KOPT-K1 (cell line): ENCODE measurements at regions not wholly inside any gene's neighbourhood (a gene's known extent, or its start where the extent isn't known, plus 50 kb on each side); places are given as distances from the start of the nearest gene placed in this dataset.

Experiments used
- H3K27ac ChIP-seq: fragments of 200-600 bp; sonication (generic); 2 replicates; pipeline ENCODE4 v1.5.1; 2016; ENCODE audit warnings: antibody characterized with exemption, mild to moderate bottlenecking, low read depth, low read length; ENCODE audit not compliant: poor library complexity, severe bottlenecking
- H3K36me3 ChIP-seq: fragments of 200-600 bp; sonication (generic); 2 replicates; pipeline ENCODE4 v1.5.1; 2017; ENCODE audit warnings: antibody characterized with exemption, mild to moderate bottlenecking, low read length, moderate library complexity; ENCODE audit not compliant: insufficient read depth
- H3K9me3 ChIP-seq: fragments of 200-600 bp; sonication (generic); 2 replicates; pipeline ENCODE4 v1.5.1; 2017; ENCODE audit warnings: antibody characterized with exemption, low read length, mild to moderate bottlenecking; ENCODE audit not compliant: insufficient read depth, poor library complexity, severe bottlenecking

DNA sequence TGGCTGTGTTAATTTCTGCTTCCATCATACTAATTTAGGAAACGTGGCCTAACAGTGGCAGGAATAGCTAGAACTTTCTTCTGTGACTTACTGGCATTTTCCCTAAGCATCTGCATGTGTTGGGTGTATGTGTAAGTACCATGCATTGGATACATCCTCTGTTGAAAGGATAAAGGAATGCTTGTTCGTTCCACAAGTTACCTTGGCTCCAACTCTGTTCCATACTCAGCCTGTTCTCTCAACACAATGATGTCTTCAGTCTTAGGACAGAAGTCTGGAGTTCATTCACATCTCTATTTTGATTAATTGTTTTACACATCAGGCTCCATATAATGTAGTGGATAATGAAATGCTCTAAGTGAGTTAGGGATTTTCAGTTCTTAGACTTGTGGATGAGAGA lies 190.1 kb upstream of the DMRT1 start:
- no peak overlapping the region for H3K27ac ChIP-seq
- H3K36me3 ChIP-seq: no peaks in the 10 kb centered on the region
- H3K9me3 ChIP-seq: no peaks in the 10 kb centered on the region

- H3K27ac ChIP-seq: peak overlapping the region; percentile 37
- no peaks in the 10 kb centered on the region for H3K36me3 ChIP-seq
- no peaks in the 10 kb centered on the region for H3K9me3 ChIP-seq
These were observed 188.6 kb upstream of the DMRT1 start for GRCh38 chr9:652914-653313.

- peak overlapping the region; percentile 37 for H3K27ac ChIP-seq
- H3K9me3 ChIP-seq: no peaks in the 10 kb centered on the region
- H3K36me3 ChIP-seq: no peaks in the 10 kb centered on the region
These were observed 188.1 kb upstream of the DMRT1 start for GRCh38 chr9:653421-653820.

DNA sequence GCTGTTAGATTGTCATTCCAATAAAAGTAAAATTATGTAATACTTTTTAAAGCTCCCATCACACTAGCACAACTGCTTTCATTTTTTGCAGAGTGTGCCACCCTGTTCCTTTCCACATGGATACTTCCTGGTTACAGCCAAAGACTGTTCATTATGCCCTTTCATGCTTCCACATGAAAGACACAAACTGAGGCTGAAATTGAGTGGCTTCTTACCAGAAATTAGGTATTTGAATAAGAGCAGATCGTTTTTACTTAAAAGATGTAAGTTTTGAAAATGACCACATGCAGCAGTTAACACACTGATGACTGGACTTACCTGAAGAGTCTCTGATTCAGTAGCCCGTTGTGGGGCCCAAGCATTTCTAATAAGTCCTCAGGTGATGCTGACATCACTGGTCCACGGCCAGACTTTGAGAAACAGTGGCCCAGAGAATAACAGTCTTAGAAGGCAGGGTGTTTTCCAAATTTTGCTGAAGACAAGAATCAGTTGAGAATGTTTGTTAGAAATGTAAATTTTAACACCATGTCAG lies 187.6 kb upstream of the DMRT1 start:
- peak overlapping the region; percentile 37 for H3K27ac ChIP-seq
- H3K9me3 ChIP-seq: no peaks in the 10 kb centered on the region
- H3K36me3 ChIP-seq: no peaks in the 10 kb centered on the region

DNA sequence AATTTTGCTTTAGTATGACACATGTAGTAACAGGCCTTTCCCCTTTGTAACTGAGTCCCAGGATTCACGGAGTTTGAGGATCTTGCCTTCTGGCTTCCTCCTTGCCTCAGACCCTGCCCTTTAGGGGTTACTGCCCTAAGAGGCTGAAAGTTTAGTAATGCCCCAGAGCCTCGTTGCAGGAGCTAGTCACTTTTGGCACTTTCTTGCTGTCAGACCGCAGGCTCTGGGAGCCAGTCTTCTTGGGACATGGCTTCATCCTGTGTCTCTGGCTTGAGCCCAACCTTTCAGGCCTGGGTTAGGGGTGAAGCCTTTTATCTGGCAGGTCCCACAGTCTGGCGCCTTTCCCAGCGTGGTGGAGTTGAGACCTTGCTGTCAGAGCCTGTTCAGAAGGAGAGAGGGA lies 185.6 kb upstream of the DMRT1 start:
- Histone ChIP-seq H3K36me3 (no peaks in the 10 kb centered on the region), H3K27ac (no peak overlapping the region), H3K9me3 (peaks cover 3% of the 10 kb centered on the region)

DNA sequence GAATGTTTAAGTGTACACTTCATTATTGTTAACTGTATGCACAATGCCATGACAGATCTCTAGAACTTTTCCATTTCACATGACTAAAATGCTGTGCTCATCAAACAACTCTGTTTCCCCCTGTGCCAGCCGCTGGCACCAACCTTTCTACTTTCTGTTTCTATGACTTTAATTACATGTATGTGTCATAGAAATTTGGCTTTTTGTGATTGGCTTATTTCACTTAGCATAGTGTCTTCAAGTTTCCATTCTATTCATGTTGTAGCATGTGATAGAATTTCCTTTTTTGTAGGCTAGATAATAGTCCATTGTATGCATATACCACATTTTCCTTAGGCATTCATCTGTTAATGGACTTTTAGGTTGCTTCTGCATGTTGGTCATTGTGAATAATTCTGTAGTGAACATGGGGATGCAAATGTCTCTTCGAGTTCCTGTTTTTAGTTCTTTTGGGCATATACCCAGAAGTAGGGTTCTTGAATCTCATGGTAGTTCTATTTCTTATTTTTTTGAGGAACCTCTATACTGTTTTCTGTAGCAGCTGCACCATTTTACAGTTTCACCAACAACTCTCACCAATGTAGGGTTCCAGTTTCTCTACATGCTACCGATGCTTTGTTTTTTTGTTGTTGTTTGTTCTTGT lies 184.4 kb upstream of the DMRT1 start:
- H3K27ac ChIP-seq: no peak overlapping the region
- peaks cover 11% of the 10 kb centered on the region for H3K9me3 ChIP-seq
- H3K36me3 ChIP-seq: no peaks in the 10 kb centered on the region

- H3K9me3 ChIP-seq: peaks cover 16% of the 10 kb centered on the region
- no peak overlapping the region for H3K27ac ChIP-seq
- no peaks in the 10 kb centered on the region for H3K36me3 ChIP-seq
These were observed 182.2 kb upstream of the DMRT1 start for GRCh38 chr9:659286-659685.

DNA sequence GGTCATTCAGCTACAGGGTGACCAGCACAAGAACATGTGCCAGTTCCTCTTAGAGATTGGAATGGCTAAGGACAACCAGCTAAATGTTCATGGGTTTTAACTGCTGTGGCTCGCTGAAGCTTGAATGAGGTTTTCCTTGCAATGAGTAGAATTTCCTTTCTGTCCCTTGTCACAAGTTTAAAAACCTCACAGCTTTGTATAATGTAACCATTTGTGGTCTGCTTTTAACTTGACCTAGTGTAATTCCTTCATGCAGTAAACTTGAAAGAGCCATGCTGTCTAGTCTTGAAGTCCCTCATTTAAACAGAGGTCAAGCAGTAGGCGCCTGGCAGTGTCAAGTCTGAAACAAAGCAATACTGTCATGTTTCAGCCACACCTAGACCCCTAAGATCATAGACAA lies 181.3 kb upstream of the DMRT1 start:
- H3K9me3 ChIP-seq: peaks cover 16% of the 10 kb centered on the region
- no peak overlapping the region for H3K27ac ChIP-seq
- no peaks in the 10 kb centered on the region for H3K36me3 ChIP-seq

GRCh38 chr9:663541-663940 lies 178.0 kb upstream of the DMRT1 start:
- H3K27ac ChIP-seq: no peak overlapping the region
- H3K9me3 ChIP-seq: peaks cover 23% of the 10 kb centered on the region
- no peaks in the 10 kb centered on the region for H3K36me3 ChIP-seq

- Histone ChIP-seq H3K36me3 (no peaks in the 10 kb centered on the region), H3K9me3 (peaks cover 40% of the 10 kb centered on the region), H3K27ac (no peak overlapping the region)
These were observed 176.2 kb upstream of the DMRT1 start for GRCh38 chr9:665296-665695.

DNA sequence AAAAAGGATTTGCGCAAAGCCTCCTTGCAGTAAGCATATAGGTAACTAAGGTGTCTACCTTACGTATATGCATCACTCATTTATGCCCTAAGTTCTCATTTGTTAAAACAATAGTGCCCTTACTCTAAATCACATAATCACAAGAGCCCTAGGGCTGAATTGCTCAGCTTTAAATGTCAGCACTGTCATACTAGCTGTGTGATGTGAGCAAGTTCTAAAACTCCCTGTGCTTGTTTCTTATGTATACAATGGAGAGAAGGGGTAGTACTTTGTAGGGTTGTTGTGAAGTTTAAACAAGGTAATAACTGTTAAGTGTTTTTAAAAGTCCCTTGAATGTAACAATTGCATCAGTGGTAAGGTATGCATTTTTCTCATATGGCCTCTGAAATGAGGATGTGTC lies 169.5 kb upstream of the DMRT1 start:
- H3K36me3 ChIP-seq: no peaks in the 10 kb centered on the region
- no peak overlapping the region for H3K27ac ChIP-seq
- peaks cover 28% of the 10 kb centered on the region for H3K9me3 ChIP-seq

DNA sequence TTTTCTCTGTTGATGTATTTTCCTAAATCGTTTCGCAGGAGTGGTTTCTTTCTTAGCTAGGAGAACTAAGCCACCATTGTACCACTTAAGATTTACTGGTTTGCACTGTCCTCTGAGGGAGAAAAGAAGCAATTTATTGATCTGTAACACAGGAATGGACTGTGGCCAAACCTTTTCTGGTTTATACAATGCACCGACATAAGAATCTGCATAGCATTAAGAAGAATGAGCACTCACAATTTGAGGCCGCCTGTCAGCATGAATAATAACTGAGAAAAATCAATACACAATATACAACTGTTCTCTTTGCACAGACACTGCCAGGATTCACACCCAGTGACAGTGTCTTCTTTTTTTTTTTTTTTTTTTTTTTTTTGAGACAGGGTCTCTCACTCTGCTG lies 168.6 kb upstream of the DMRT1 start:
- Histone ChIP-seq H3K36me3 (no peaks in the 10 kb centered on the region), H3K27ac (no peak overlapping the region), H3K9me3 (peaks cover 26% of the 10 kb centered on the region)

GRCh38 chr9:673264-673965 lies 168.1 kb upstream of the DMRT1 start:
- Histone ChIP-seq H3K27ac (no peak overlapping the region), H3K36me3 (no peaks in the 10 kb centered on the region), H3K9me3 (peaks cover 23% of the 10 kb centered on the region)

DNA sequence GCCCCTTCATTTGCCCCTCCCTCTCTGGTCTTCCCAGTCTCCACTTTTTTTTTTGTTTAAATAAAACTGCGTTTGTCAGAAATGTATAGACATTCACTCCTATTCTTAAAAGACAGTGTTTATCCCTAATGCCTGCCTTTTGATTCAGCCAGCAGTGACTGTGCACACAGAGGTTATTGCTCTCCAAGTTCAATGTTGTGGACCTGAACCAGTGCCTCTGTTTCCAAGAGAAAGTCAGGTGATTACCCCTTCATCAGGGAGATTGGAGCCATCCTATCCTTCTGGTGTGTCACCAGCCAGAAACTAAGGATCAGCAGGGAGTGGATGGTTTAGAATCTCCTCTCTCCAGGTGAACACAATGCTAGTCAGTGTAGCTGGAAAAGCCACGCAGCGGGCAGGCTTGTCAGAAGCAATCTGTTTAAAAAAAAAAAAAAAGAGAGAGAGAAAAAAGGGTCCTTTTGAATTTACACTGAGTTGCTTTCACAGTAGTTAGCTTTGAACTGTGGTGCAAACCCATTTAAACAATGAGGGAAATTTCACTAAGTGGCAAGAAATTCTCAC lies 167.5 kb upstream of the DMRT1 start:
- peaks cover 16% of the 10 kb centered on the region for H3K9me3 ChIP-seq
- H3K36me3 ChIP-seq: no peaks in the 10 kb centered on the region
- peak overlapping the region; percentile 9 for H3K27ac ChIP-seq

DNA sequence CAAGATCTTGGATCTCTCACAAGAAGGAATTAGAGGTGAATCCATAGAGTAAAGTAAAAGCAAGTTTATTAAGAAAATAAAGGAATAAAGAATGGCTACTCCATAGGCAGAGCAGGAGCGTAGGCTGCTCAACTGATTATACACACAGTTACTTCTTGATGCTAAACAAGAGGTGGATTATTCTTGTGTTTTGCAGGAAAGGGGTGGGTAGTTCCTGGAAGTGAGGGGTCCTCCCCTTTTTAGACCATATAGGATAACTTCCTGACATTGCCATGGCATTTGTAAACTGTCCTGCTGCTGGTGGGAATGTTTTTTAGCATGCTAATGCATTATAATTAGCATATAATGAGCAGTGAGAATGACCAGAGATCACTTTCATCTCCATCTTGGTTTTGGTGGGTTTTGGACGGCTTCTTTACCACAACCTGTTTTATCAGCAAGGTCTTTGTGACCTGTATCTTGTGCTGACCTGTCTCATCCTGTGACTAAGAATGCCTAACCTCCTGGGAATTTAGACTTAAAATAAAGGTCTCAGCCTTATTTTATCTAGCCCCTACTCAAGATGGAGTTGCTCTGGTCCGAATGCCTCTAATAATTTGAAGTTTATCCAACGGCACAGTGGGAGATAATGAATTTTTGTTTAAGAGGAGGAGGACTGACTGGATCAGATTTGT lies 165.7 kb upstream of the DMRT1 start:
- H3K36me3 ChIP-seq: no peaks in the 10 kb centered on the region
- no peak overlapping the region for H3K27ac ChIP-seq
- H3K9me3 ChIP-seq: no peaks in the 10 kb centered on the region
